GM21723 (cell line): ENCODE measurements at regions not wholly inside any gene's neighbourhood (a gene's known extent, or its start where the extent isn't known, plus 50 kb on each side); places are given as distances from the start of the nearest gene placed in this dataset.

Source experiments
- ATAC-seq: cut with Tn5 transposase; IDR thresholded peaks from one replicate; pipeline ENCODE4 v1.9.1; 2021; ENCODE audit warnings: mild to moderate bottlenecking, moderate library complexity; ENCODE audit not compliant: unreplicated experiment

- ATAC-seq: no peak
Measured at GRCh38 chr18:70450426-70451253, 161.8 kb downstream of the SOCS6 start.

DNA sequence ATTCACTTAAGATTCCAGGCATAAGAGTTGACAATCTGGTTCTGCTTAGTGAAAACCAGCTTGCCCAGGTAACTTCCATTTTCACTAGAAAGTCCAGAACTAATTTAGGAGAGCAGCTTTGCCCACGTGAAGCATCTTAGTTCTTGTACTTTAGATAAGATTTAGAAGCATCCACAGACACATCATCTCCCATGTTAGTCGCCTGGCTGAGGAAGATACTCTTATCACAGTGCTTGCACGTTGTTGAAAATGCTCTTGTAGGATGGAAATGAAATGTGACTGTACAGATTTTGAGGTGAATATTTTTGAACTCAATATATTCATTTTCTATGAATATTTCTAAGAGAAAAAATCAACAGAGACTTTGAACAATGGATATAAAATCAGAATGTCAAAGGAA, 159.7 kb downstream of the SOCS6 start:
- ATAC-seq: no peak

- no peak for ATAC-seq
Measured at GRCh38 chr18:70446063-70446462, 157.2 kb downstream of the SOCS6 start.

DNA sequence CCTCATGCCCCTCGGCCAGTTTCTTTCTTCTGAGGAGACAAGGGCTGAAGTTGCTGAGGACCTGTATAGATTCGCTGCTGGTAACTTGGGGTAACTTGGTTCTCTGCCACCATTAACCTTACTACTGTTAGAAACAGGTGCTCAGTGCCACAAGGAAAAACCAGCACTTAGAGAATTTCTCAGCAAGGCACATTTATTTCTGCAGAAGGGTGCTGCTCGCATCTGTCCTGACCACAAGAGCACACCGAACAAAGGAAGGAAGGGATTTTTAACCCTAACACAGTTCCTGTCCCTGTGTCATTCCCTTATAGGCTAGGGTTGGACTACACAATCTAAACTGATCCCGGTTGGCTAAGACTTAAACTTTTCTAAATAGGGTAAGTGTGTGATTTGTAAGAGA, 154.1 kb downstream of the SOCS6 start:
- no peak for ATAC-seq

DNA sequence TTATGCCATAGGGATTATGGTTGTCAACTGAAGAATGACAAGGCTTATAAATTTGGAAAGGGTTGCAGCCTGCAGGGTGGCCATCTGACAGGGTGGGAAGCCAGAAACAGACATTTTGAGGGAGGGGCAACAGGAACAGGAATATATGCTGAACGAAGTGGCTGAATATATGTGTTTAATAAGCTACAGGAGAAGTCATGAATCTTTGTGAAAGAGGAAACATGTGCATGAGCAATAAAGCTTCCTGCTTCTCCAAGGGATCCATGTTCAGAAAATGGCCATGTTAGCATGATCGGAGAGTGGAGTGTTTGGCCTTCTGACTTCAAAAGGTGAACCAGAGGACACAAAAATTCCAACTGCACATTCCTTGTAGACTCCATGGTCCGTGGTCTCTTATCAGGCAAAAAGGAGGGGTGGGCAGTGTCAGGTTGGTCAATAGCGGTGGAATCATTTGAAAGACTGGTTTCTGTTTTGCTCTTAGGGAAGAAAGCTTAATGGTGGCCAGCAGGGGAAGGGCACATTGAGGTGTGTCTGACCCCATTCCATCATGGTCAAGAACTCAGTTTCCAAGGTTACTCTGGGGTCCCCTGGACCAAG, 144.1 kb downstream of the SOCS6 start:
- no peak for ATAC-seq

GRCh38 chr18:70431203-70431624, 142.4 kb downstream of the SOCS6 start:
- ATAC-seq: no peak

DNA sequence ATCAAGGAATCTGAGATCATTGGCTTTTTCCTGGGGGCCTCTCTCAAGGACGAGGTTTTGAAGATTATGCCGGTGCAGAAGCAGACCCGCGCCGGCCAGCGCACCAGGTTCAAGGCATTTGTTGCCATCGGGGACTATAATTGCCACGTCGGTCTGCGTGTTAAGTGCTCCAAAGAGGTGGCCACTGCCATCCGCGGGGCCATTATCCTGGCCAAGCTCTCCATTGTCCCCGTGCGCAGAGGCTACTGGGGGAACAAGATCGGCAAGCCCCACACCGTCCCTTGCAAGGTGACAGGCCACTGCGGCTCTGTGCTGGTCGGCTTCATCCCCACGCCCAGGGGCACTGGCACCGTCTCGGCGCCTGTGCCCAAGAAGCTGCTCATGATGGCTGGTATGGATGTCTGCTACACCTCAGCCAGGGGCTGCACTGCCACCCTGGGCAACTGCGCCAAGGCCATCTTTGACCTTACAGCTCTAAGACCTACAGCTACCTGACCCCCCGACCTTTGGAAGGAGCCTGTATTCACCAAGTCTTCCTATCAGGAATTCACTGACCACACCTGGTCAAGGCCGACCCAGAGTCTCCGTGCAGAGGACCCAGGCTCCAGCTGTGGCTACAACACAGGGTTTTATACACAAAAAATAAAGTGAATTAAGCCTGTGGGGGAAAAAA, 141.8 kb downstream of the SOCS6 start:
- no peak for ATAC-seq

- no peak for ATAC-seq
Measured at GRCh38 chr18:70429847-70430500, 141.1 kb downstream of the SOCS6 start.

- peak; percentile 99 for ATAC-seq
Measured at GRCh38 chr18:70428439-70428838, 139.6 kb downstream of the SOCS6 start.

DNA sequence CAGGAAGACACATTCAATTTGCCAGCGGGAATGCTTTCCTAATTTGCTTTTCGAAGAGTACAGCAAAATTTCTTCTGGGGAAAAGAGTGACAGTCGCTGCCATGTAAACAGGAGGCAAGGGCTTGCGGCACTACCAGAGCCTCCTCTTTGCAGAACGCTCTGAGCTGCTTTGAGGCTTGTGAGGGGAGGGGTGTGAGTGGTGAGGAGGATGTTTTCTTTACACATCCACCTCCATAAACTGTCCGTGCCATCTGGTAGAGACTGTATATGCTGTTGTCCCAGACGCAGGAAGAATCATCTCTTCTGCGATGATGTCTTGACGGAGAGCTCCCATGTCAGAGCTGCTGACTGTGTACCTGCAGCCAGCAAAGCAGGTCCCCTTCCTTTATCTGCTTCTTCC, 138.0 kb downstream of the SOCS6 start:
- no peak for ATAC-seq

GRCh38 chr18:70425236-70425635, 136.4 kb downstream of the SOCS6 start:
- no peak for ATAC-seq

GRCh38 chr18:70423988-70424387, 135.1 kb downstream of the SOCS6 start:
- ATAC-seq: no peak

DNA sequence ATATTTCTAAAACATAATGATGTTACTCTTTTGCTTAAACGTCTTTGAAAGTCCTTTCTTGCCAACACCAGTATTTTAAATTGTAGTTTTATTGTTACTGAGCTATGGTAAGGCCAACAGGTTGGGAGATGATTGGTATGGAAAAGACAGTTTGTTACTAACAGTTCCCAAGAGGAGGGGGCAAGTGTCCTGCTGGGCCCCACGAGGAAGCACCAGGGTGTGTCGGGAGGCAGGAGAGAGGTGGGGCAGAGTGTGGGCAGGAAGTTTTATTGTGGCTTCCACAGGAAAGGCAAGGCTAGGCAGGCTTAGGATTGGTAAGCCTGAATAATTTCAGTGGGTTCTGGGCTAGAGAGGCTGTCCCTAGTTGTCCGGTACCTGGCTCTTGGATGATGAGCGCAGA, 134.3 kb downstream of the SOCS6 start:
- ATAC-seq: no peak

DNA sequence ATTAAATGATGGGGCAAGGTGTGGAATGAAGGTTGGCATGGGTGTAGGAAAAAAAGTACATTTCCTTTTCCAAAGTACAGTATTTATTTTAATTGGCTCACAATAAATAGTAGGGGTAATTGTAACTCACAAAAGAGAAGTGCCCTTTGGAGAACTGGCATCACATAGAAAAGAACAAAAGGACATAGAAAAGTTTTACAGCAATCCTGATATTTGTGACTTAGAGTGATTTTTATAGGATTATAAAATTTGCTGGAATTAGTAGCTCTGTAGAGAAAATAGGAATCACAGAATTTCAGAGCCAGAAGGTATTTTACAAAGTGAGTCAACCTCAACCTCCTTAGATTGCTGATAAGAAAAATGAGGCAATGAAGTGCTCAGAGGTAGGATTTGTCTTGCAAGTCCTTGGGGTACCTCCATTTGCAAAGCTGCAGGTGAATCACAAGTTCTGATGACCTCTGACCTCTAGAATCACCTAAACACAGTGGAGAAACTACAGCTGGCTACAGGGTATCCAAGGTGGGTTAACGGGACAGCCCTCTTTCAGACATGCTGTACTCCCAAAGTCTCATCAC, 133.6 kb downstream of the SOCS6 start:
- ATAC-seq: no peak

DNA sequence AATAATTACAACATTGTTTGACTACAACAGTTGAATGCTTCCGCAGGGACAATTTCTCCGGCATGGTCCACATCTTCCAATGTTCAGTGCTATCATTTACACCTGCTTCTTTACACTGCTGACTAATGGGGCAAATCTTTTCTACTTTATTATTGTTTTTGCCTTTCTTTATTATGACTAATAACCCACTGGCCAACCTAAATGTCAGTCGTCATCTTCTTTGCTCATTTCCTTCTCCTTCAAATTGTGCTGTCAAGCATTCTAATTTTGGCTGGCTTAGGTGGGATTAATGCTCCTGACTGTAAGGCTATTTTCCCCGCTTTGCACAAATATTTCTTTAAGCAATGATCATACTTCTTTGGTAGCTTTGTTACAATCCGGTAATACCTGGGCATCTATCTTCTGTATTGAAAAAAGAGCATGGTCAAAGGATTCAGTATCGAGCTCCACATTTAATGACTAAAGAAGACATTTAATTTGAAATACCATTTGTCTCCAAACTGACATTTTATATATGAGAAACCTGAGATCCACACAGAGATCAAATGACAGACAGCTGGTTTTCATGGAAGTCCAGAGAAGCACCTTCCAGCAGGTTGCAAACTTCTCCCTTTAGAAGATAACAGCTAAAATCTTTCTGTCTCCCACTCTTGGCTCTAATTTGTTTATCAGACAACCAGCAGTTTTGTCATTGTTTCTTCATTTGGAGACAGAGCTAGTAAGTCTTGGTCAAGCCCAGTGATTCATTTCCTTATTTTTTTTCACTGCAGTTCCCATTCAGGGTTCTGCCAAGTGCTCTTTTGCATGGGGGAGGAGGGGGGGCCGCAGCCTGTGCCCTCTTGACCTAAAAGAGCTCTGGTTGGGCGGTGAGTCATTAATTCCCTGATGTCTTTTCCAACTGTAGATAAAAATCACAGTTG, 132.9 kb downstream of the SOCS6 start:
- ATAC-seq: no peak

DNA sequence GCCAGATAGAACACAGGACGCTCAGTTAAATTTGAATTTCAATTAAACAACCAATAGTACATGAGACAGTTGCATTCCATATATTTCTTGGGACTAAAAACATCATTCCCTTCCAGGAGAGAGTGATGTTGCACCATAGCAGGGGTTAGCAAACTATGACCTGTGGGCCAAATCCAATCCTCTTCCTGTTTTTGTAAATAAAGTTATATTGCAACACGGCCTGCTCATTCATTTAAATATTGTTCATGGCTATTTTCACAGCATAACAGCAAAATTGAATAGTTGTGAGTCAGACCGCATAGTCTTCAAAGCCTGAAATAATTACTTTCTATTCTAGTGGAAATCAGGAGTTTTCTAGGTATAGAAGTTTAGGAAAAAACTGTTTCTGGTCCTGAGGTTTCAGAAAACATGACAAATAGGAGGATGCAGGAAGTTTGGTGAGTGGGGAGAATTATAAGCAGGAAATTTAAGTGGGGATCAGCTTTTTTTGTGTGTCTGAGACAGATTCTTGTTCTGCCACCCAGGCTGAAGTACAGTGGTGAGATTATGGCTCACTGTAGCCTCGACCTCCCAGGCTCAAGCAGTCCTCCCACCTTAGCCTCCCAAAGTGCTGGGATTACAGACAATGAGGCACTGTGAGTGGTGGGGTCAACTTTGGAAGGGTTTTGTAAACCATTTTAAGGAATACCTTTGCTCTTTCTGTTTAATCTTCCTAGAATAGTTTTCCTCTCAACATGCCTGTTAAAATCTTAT, 131.5 kb downstream of the SOCS6 start:
- no peak for ATAC-seq

- no peak for ATAC-seq
Measured at GRCh38 chr18:70419526-70419925, 130.7 kb downstream of the SOCS6 start.

- peak; percentile 98 for ATAC-seq
Measured at GRCh38 chr18:70418546-70419311, 129.9 kb downstream of the SOCS6 start.

DNA sequence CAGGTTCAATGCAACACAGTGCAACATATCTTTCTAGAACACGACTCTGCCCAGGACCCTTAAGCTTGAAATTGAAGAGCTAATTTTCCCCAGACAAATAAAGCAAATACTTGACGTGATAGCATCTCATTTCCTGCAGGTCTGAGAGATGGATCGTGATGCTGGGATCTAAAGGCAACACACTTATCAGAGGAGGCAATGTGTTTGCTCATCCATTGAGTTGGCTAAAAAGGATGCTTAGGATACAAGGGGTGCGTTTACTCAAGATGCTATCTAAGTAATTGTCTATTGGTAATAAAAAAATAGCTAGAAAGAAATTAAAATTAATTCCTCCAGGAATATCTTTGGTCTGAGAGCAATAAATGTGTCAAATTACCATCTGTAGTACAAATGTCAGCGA, 129.0 kb downstream of the SOCS6 start:
- no peak for ATAC-seq
